ENCODE measurements at regions not wholly inside any gene's neighbourhood (a gene's known extent, or its start where the extent isn't known, plus 50 kb on each side); places are given as distances from the start of the nearest gene placed in this dataset.

DNA sequence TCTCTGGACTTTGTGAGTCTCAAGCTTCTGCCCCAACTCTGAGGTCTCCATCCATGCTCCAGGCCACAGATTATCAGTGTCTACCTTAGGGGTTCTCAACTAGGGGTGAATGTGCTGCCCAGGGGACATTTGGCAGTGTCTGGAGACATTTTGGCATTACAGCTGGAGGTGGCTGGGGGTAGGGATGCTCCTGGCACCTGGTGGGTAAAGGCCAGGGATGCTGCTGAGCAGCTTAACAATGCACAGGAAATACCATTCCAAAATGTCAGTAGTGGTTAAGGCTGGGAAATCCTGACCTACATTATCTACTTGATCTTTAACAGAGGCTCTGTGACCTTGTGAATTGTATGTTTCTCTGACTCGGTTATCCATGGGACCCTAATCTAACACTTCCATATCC, 67.3 kb upstream of the PALS2 start:
- TF ChIP-seq EZH2 (IDR thresholded peaks at IDR 0.05; ENCODE audit: low read length) = no peak
- TF ChIP-seq, protein P1, sequence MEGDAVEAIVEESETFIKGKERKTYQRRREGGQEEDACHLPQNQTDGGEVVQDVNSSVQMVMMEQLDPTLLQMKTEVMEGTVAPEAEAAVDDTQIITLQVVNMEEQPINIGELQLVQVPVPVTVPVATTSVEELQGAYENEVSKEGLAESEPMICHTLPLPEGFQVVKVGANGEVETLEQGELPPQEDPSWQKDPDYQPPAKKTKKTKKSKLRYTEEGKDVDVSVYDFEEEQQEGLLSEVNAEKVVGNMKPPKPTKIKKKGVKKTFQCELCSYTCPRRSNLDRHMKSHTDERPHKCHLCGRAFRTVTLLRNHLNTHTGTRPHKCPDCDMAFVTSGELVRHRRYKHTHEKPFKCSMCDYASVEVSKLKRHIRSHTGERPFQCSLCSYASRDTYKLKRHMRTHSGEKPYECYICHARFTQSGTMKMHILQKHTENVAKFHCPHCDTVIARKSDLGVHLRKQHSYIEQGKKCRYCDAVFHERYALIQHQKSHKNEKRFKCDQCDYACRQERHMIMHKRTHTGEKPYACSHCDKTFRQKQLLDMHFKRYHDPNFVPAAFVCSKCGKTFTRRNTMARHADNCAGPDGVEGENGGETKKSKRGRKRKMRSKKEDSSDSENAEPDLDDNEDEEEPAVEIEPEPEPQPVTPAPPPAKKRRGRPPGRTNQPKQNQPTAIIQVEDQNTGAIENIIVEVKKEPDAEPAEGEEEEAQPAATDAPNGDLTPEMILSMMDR (optimal IDR thresholded peaks at IDR 0.05 in 1 of 3, IDR thresholded peaks at IDR 0.05 in 1 of 3, conservative IDR thresholded peaks at IDR 0.05 in 1 of 3; ENCODE audit: extremely low read depth in 1 of 3, insufficient read depth in 2 of 3, low read length in 3 of 3) = no peak
- Histone ChIP-seq H3K27ac (ENCODE audit: control insufficient read depth, insufficient read depth, low read length) (no peak overlapping the region), H4K20me1 (ENCODE audit: control insufficient read depth, extremely low read depth, insufficient read depth, low read length) (no peaks in the 10 kb centered on the region), H3K4me3 (ENCODE audit: control insufficient read depth in 2 of 3, extremely low read depth in 1 of 3, insufficient read depth in 2 of 3, low read depth in 1 of 3, low read length in 3 of 3) (no peak overlapping the region), H3K36me3 (ENCODE audit: control insufficient read depth in 2 of 2, extremely low read depth in 1 of 2, insufficient read depth in 2 of 2, low read length in 2 of 2) (no peaks in the 10 kb centered on the region), H3K4me1 (ENCODE audit: control insufficient read depth, extremely low read depth, insufficient read depth, low read length) (no peaks in the 10 kb centered on the region), H3K4me2 (ENCODE audit: control insufficient read depth, extremely low read depth, insufficient read depth, low read depth, low read length) (no peak overlapping the region), H3K27me3 (ENCODE audit: control insufficient read depth, extremely low read depth, insufficient read depth, low read length) (no peaks in the 10 kb centered on the region), H3K9ac (ENCODE audit: control insufficient read depth, extremely low read depth, insufficient read depth, low read length) (no peak overlapping the region), H3K9me3 (ENCODE audit: control insufficient read depth, low read depth, low read length) (no peaks in the 10 kb centered on the region), H3K9me1 (ENCODE audit: control insufficient read depth, extremely low read depth, insufficient read depth, low read length) (no peaks in the 10 kb centered on the region), H2AFZ (ENCODE audit: control insufficient read depth, low read length) (no peak overlapping the region), H3K79me2 (ENCODE audit: control insufficient read depth, insufficient read depth, low read length) (no peaks in the 10 kb centered on the region)
- FAIRE-seq (no peak), DNase-seq (ENCODE audit: low read depth, low spot score) (no peak)
- dilution Hi-C loops (cut with MboI; ENCODE audit: extremely low pct_ligation_motif_present, low sequenced_read_pairs) = no loop called here

DNA sequence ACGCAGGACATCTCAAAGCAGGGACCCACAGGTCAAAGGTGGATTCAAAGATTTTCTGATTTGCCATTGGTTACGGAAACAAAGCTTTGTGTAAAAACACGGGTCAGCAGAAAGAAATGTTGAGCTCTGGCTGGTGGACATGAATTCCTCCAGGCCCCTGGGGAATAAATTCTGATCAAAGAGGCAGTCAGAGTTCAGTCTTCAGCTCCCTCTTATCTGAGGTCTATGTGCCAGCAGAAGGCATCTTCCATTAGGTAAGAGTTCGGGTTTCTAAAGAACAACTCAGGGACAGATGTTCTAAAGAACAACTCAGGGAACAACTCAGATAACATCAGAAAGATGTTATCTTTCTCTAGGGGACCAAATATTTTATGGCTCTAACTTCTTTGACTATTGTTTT, 64.9 kb upstream of the PALS2 start:
- no peak for DNase-seq (ENCODE audit: low read depth, low spot score)
- H3K36me3 ChIP-seq (ENCODE audit: control insufficient read depth in 2 of 2, extremely low read depth in 1 of 2, insufficient read depth in 2 of 2, low read length in 2 of 2) = no peaks in the 10 kb centered on the region
- no peaks in the 10 kb centered on the region for H3K9me3 ChIP-seq (ENCODE audit: control insufficient read depth, low read depth, low read length)
- no peak for FAIRE-seq
- dilution Hi-C loops (cut with MboI; ENCODE audit: extremely low pct_ligation_motif_present, low sequenced_read_pairs) = no loop called here
- no peaks in the 10 kb centered on the region for H3K4me1 ChIP-seq (ENCODE audit: control insufficient read depth, extremely low read depth, insufficient read depth, low read length)
- no peaks in the 10 kb centered on the region for H4K20me1 ChIP-seq (ENCODE audit: control insufficient read depth, extremely low read depth, insufficient read depth, low read length)
- H3K4me2 ChIP-seq (ENCODE audit: control insufficient read depth, extremely low read depth, insufficient read depth, low read depth, low read length) = no peak overlapping the region
- no peaks in the 10 kb centered on the region for H3K79me2 ChIP-seq (ENCODE audit: control insufficient read depth, insufficient read depth, low read length)
- TF ChIP-seq, protein P1 (optimal IDR thresholded peaks at IDR 0.05 in 1 of 3, IDR thresholded peaks at IDR 0.05 in 1 of 3, conservative IDR thresholded peaks at IDR 0.05 in 1 of 3; ENCODE audit: extremely low read depth in 1 of 3, insufficient read depth in 2 of 3, low read length in 3 of 3) = no peak
- TF ChIP-seq EZH2 (IDR thresholded peaks at IDR 0.05; ENCODE audit: low read length) = no peak
- no peak overlapping the region for H3K4me3 ChIP-seq (ENCODE audit: control insufficient read depth in 2 of 3, extremely low read depth in 1 of 3, insufficient read depth in 2 of 3, low read depth in 1 of 3, low read length in 3 of 3)
- H3K27ac ChIP-seq (ENCODE audit: control insufficient read depth, insufficient read depth, low read length) = no peak overlapping the region
- H3K9ac ChIP-seq (ENCODE audit: control insufficient read depth, extremely low read depth, insufficient read depth, low read length) = no peak overlapping the region
- H2AFZ ChIP-seq (ENCODE audit: control insufficient read depth, low read length) = no peak overlapping the region
- no peaks in the 10 kb centered on the region for H3K9me1 ChIP-seq (ENCODE audit: control insufficient read depth, extremely low read depth, insufficient read depth, low read length)
- H3K27me3 ChIP-seq (ENCODE audit: control insufficient read depth, extremely low read depth, insufficient read depth, low read length) = no peaks in the 10 kb centered on the region

Measured in keratinocyte (primary cell).